ENCODE measurements at regions not wholly inside any gene's neighbourhood (a gene's known extent, or its start where the extent isn't known, plus 50 kb on each side); places are given as distances from the start of the nearest gene placed in this dataset.

GRCh38 chr10:88082806-88083596, 219.6 kb downstream of the PTEN start:
- DNase-seq (ENCODE audit: low read depth in 3 of 3, low spot score in 1 of 3) = no peak

DNA sequence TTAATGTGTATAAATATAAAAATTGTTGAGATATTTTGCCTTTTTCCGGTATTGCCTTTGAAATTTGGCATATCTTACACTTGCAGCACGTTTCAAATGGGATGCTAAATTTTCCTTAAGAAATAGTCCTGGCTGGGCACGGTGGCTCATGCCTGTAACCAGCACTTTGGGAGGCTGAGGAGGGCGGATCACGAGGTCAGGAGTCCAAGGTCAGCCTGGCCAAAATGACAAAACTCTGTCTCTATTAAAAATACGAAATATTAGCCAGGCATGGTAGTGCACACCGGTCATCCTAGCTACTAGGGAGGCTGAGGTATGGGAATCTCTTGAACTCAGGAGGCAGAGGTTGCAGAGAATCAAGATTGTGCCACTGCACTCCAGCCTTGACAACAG, 220.2 kb downstream of the PTEN start:
- no peak for DNase-seq (ENCODE audit: low read depth in 3 of 3, low spot score in 1 of 3)

GRCh38 chr10:88086187-88086960, 222.9 kb downstream of the PTEN start:
- no peak for DNase-seq (ENCODE audit: low read depth in 3 of 3, low spot score in 1 of 3)

DNA sequence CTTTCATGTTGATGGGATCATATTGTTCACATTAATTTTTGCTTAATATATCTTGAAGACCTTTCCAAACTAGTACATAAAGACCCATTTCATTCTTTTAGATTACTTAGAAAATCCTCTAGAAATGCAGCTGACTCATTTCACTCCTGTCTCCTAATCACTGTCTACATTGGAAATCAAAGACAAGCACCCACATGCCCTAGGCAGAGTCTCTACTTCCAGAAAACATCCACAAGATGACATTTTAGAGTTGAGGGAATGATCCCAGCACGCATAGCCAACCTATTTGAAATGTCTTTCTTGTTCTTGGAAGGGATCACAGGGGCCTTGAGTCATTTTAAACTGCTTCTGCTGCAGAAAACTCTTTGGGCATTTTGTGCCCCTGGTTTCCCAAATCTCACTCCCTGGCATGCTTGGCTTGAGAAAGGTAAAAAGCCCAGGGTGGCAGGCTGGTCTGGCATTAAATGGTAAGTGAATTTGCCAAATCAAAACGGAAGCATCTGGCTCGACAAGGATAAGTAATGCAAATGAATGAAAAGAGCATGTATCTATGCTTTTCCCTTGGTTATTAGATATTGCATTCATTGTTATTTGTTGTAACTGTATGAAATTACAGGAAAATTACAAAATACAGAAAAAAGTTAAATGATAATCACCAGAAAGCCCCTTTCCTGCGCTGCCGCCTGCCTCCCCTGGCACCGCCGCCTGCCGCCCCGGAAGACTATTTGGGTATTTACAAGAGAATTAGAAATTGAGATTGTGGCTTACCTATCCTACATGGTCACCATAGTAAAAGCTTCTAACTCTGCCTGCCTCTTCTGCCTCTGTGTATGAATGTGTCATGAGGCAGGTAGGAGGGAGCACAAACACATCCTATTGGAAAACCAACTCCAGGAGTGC, 225.3 kb downstream of the PTEN start:
- no peak for DNase-seq (ENCODE audit: low read depth in 3 of 3, low spot score in 1 of 3)

GRCh38 chr10:88089498-88089897, 226.1 kb downstream of the PTEN start:
- DNase-seq (ENCODE audit: low read depth in 3 of 3, low spot score in 1 of 3) = no peak

DNA sequence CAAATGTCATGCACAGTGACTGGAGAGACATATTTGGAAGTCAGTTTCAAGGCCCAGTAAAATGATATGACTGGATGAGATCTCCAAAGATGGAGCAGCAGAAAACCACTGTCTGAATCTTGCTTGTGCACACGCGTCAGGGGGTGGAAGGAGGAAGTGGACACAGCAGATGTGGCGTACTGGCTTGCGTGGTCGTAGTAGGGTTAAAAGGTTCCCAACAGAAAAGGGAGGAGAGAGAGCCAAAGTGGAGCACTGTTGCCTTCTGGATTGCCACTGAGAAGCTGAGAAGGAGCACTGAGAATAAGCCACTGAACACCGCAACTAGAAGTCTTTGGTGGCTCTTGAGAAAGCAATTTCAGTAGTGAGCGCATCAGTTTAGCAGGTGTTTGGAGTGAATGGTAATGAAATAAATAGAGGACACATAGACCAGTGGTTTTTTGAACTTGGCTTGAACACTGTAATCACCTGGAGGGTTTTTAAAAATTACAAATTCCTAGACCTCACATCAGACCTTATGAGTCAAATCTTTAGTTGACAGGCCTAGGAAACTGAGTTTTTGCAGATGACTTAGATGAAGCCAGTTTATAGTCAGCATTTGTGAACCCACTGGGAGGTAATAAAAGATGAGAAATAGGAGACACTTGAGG, 227.3 kb downstream of the PTEN start:
- DNase-seq (ENCODE audit: low read depth in 3 of 3, low spot score in 1 of 3) = no peak

DNA sequence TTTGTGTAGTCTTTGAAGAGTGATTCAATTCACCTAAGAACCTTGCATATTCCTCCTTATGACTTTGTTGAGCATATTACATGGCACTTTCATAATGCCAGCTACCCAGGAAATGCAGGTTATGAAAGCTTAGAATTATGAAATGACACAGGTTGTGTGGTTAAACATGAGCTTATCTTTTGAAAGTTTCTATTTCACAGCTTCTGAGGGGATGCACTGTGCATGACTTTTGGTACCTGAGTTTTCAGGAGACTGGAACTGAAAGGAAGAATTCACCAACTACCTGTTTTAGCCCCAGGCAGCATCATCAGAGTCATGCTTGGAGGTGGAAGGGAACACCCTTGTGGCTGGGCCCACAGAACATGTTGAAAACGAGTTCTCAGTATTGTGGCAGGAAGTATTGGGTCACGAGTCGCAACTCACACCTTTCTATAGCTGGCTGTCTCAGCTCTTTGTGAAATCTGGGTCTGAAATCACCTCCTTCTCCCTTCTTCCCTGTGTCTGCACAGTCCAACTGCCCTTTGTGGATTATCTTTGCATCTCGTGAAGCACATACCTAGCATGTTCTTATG, 228.2 kb downstream of the PTEN start:
- DNase-seq (ENCODE audit: low read depth in 3 of 3, low spot score in 1 of 3) = peak; percentile 11 to 29 (median 16)

- no peak for DNase-seq (ENCODE audit: low read depth in 3 of 3, low spot score in 1 of 3)
These were observed 228.8 kb downstream of the PTEN start for GRCh38 chr10:88092265-88092664.

- DNase-seq (ENCODE audit: low read depth in 3 of 3, low spot score in 1 of 3) = no peak
These were observed 229.5 kb downstream of the PTEN start for GRCh38 chr10:88092973-88093372.

- DNase-seq (ENCODE audit: low read depth in 3 of 3, low spot score in 1 of 3) = no peak
These were observed 231.4 kb downstream of the PTEN start for GRCh38 chr10:88094795-88095194.

GRCh38 chr10:88095223-88095721, 231.8 kb downstream of the PTEN start:
- no peak for DNase-seq (ENCODE audit: low read depth in 3 of 3, low spot score in 1 of 3)

- no peak for DNase-seq (ENCODE audit: low read depth in 3 of 3, low spot score in 1 of 3)
These were observed 232.5 kb downstream of the PTEN start for GRCh38 chr10:88095778-88096431.

GRCh38 chr10:88097092-88097516, 233.7 kb downstream of the PTEN start:
- DNase-seq (ENCODE audit: low read depth in 3 of 3, low spot score in 1 of 3) = no peak

GRCh38 chr10:88097536-88097935, 234.1 kb downstream of the PTEN start:
- no peak for DNase-seq (ENCODE audit: low read depth in 3 of 3, low spot score in 1 of 3)

GRCh38 chr10:88100281-88100680, 236.9 kb downstream of the PTEN start:
- no peak for DNase-seq (ENCODE audit: low read depth in 3 of 3, low spot score in 1 of 3)

GRCh38 chr10:88101666-88102065, 238.2 kb downstream of the PTEN start:
- no peak for DNase-seq (ENCODE audit: low read depth in 3 of 3, low spot score in 1 of 3)

GRCh38 chr10:88103576-88103975, 240.2 kb downstream of the PTEN start:
- no peak for DNase-seq (ENCODE audit: low read depth in 3 of 3, low spot score in 1 of 3)

DNA sequence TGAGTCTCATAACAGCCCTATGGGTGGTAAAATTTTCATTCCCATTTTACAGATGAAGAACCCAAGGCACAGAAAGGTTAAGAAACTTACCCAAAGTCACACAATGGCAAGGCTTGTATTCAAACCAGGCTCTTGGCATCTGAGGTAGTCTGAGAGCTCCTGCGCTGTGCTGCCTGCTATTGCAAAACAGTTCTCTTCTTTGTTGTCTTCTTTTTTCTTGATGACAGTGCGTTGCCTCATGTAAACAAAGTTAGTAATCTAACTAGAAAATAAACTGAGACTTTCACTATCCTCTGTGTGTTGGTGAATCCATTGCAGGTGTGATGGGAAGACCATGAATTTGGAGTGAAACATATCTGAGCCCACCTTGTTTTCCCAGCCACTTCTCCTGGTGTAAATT, 240.8 kb downstream of the PTEN start:
- no peak for DNase-seq (ENCODE audit: low read depth in 3 of 3, low spot score in 1 of 3)

- no peak for DNase-seq (ENCODE audit: low read depth in 3 of 3, low spot score in 1 of 3)
These were observed 242.9 kb downstream of the PTEN start for GRCh38 chr10:88106366-88106765.

Data from stimulated activated CD4-positive, alpha-beta T cell treated with anti-CD3 and anti-CD28 coated beads, TNF-alpha, amount 100 ng/mL, for 1 hour (primary cell).